ENCODE measurements at regions not wholly inside any gene's neighbourhood (a gene's known extent, or its start where the extent isn't known, plus 50 kb on each side); places are given as distances from the start of the nearest gene placed in this dataset.

- Histone ChIP-seq H2BK5ac (ENCODE audit: low read depth, low read length) (no peak overlapping the region), H2BK120ac (replicated peaks; ENCODE audit: low read depth, low read length) (no peak overlapping the region), H3K79me2 (ENCODE audit: control insufficient read depth in 1 of 2, insufficient read depth in 2 of 2, low read length in 2 of 2) (no peaks in the 10 kb centered on the region), H3K9ac (replicated peaks in 1 of 4; ENCODE audit: extremely low read depth in 1 of 4, low read depth in 3 of 4, low read length in 3 of 4) (no peak overlapping the region), H3K18ac (ENCODE audit: extremely low read depth, low read length) (no peak overlapping the region), H2AK5ac (ENCODE audit: low read depth, low read length) (no peak overlapping the region), H3K79me1 (ENCODE audit: low read depth, low read length) (no peaks in the 10 kb centered on the region), H2BK20ac (ENCODE audit: low read length) (no peak overlapping the region), H3K14ac (ENCODE audit: insufficient read length) (no peak overlapping the region), H3K23ac (ENCODE audit: insufficient read length) (no peak overlapping the region), H3K27ac (ENCODE audit: low read depth, low read length) (no peak overlapping the region), H3K23me2 (ENCODE audit: low read depth, low read length) (no peaks in the 10 kb centered on the region), H2AFZ (ENCODE audit: low read length) (no peak overlapping the region), H3K27me3 (replicated peaks in 1 of 4; ENCODE audit: control insufficient read depth in 3 of 4, extremely low read depth in 1 of 4, insufficient read depth in 3 of 4, low read length in 3 of 4) (no peaks in the 10 kb centered on the region; a peak in 1 of 7 replicates), H4K8ac (ENCODE audit: extremely low read depth, insufficient read depth, low read length) (no peak overlapping the region), H3K4me1 (replicated peaks in 1 of 4; ENCODE audit: control insufficient read depth in 3 of 4, insufficient read depth in 4 of 4, low read length in 3 of 4) (peaks cover 0 to 13% (median 11%) of the 10 kb centered on the region in 4 experiments), H4K5ac (ENCODE audit: insufficient read length, low read depth, low read length) (no peak overlapping the region), H3K9me3 (ENCODE audit: insufficient read depth in 2 of 2, low read depth in 1 of 2, low read length in 1 of 2) (no peaks in the 10 kb centered on the region), H4K20me1 (replicated peaks in 1 of 2; ENCODE audit: control insufficient read depth in 1 of 2, insufficient read depth in 2 of 2, low read length in 2 of 2) (no peaks in the 10 kb centered on the region), H3K56ac (replicated peaks; ENCODE audit: insufficient read length, low read depth, low read length) (no peak overlapping the region), H3K4me3 (ENCODE audit: extremely low read depth in 1 of 4, insufficient read depth in 2 of 4, low read depth in 3 of 4, low read length in 4 of 4) (no peak overlapping the region), H3K4me2 (ENCODE audit: insufficient read depth in 1 of 2, low read depth in 2 of 2, low read length in 2 of 2) (no peak overlapping the region), H3K36me3 (ENCODE audit: control insufficient read depth in 2 of 4, insufficient read depth in 4 of 4, low read length in 3 of 4) (no peaks in the 10 kb centered on the region), H2BK15ac (ENCODE audit: low read length) (0 out of 2 replicates have a peak overlapping the region, but pooled peaks have one; percentile 73), H3K4ac (replicated peaks; ENCODE audit: insufficient read length, low read depth, low read length) (no peak overlapping the region), H4K91ac (replicated peaks; ENCODE audit: insufficient read length, low read length) (no peak overlapping the region), H2BK12ac (ENCODE audit: low read depth, low read length) (no peak overlapping the region)
- CTCF ChIA-PET (ENCODE audit: partially characterized antibody): interaction anchor here (5.8 to 5.9 kb wide), 2 partner anchors 39 to 49 kb away, joined by 34 to 60 read pairs; no protein-coding TSS in a partner anchor
- DNase-seq (ENCODE audit: low read depth in 1 of 2, low spot score in 2 of 2) (no peak), FAIRE-seq (no peak)
- WGBS, 2 experiments (ENCODE audit: extremely low coverage in 1 of 2, insufficient coverage in 1 of 2, insufficient read length in 1 of 2, insufficient replicate concordance in 2 of 2, low coverage in 1 of 2, low lambda C conversion rate in 2 of 2, missing lambda C conversion rate in 1 of 2): 87% methylated on average over 6 of the region's 6 CpGs; no CpG with 5 or more reads in 1 of the 2 experiments
- TF ChIP-seq EP300 (IDR thresholded peaks at IDR 0.05; ENCODE audit: borderline replicate concordance in 1 of 2, low read depth in 2 of 2, low read length in 2 of 2): no peak
- no peak for TF ChIP-seq RXRA (IDR thresholded peaks at IDR 0.05; ENCODE audit: insufficient read depth, low read depth, low read length)
- POLR2A ChIA-PET (ENCODE audit: partially characterized antibody): no interaction called here
These were observed 219.0 kb upstream of the ZBED5 start for GRCh38 chr11:11076879-11077278.

Measured in H1 (cell line).